ENCODE measurements at regions not wholly inside any gene's neighbourhood (a gene's known extent, or its start where the extent isn't known, plus 50 kb on each side); places are given as distances from the start of the nearest gene placed in this dataset.

GRCh38 chr1:214192825-214193643, 87.9 kb upstream of the SMYD2 start:
- TF ChIP-seq MAX (IDR thresholded peaks at IDR 0.05; ENCODE audit: low read depth, low read length) (no peak), CTCF (IDR thresholded peaks at IDR 0.05; ENCODE audit: low read depth, low read length) (no peak), MYC (IDR thresholded peaks at IDR 0.05; ENCODE audit: low read depth, low read length) (no peak)

Data from NB4 (cell line).